Tibial nerve (tissue), 4 donors: ENCODE measurements at regions not wholly inside any gene's neighbourhood (a gene's known extent, or its start where the extent isn't known, plus 50 kb on each side); places are given as distances from the start of the nearest gene placed in this dataset.
A peak's percentile ranks its signal among the peaks of the same experiment; 100 is the strongest.
"Not testable (repeated sequence)": the region's sequence is repeated elsewhere in the genome, so short reads cannot be mapped to it uniquely, and the experiment has no call there.

Source experiments
- DNase-seq, 2 donors: peaks; one replicate each; pipeline ENCODE4 v3.0.0-alpha.2; 2019; ENCODE audit warnings: low spot score in 2 of 2
- H3K27ac ChIP-seq, 4 donors: fragments of 200-600 bp; sonication (generic) in 3 of 4; one replicate each; pipeline ENCODE4 v1.5.1; 2017 to 2019; ENCODE audit warnings: mild to moderate bottlenecking in 1 of 4
- H3K27me3 ChIP-seq, 2 donors: fragments of 200-600 bp; sonication (generic) in 1 of 2; one replicate each; pipeline versions ENCODE4 v1.5.1 to v1.6.0; 2017 to 2019
- H3K36me3 ChIP-seq, 3 donors: fragments of 200-600 bp; sonication (generic); one replicate each; pipeline ENCODE4 v1.5.1; 2018 to 2019
- H3K4me1 ChIP-seq, 4 donors: fragments of 200-600 bp; sonication (generic) in 3 of 4; one replicate each; pipeline ENCODE4 v1.5.1; 2017 to 2019
- H3K4me3 ChIP-seq, 4 donors: fragments of 200-600 bp; sonication (generic) in 3 of 4; one replicate each; pipeline ENCODE4 v1.5.1; 2017 to 2019; ENCODE audit warnings: mild to moderate bottlenecking in 1 of 4, moderate library complexity in 1 of 4
- H3K9me3 ChIP-seq, 4 donors: fragments of 200-600 bp; sonication (generic) in 3 of 4; one replicate each; pipeline ENCODE4 v1.5.1; 2017 to 2019
- CTCF ChIP-seq, 5 experiments: fragments of 200-600 bp in 3 of 5; fragments of 450-650 bp in 2 of 5; sonication (generic) in 3 of 5; IDR thresholded peaks; one replicate each; pipeline ENCODE4 v1.5.1; 2016 to 2019; ENCODE audit warnings: antibody characterized with exemption in 5 of 5, mild to moderate bottlenecking in 3 of 5, moderate library complexity in 2 of 5
- EP300 ChIP-seq, 2 donors: sonication (generic); formaldehyde crosslinking; IDR thresholded peaks; one replicate each; pipeline ENCODE4 v1.6.1; 2017; ENCODE audit warnings: antibody characterized with exemption in 2 of 2, mild to moderate bottlenecking in 1 of 2
- POLR2A ChIP-seq, 2 donors: fragments of 450-650 bp; IDR thresholded peaks; one replicate each; pipeline ENCODE4 v1.6.1; 2017; ENCODE audit warnings: antibody characterized with exemption in 2 of 2, mild to moderate bottlenecking in 2 of 2, moderate library complexity in 2 of 2
- WGBS, 2 donors: methylation state at CpG; one replicate each; pipeline ENCODE4 v1.1.5; 2018; 5-methylcytosine and 5-hydroxymethylcytosine counted together

- H3K27ac ChIP-seq = no peak overlapping the region
- DNase-seq = no peak
- H3K27me3 ChIP-seq = no peaks in the 10 kb centered on the region
- no peaks in the 10 kb centered on the region for H3K9me3 ChIP-seq
- H3K4me3 ChIP-seq = no peak overlapping the region
- TF ChIP-seq POLR2A (IDR thresholded peaks at IDR 0.05) = no peak
- no peaks in the 10 kb centered on the region for H3K4me1 ChIP-seq
- WGBS, 2 donors = 0% methylated on average over 1 of the region's 1 CpG
- no peaks in the 10 kb centered on the region for H3K36me3 ChIP-seq
Measured at GRCh38 chr1:94769551-94769950, 50.6 kb upstream of the SLC44A3 start.

- Histone ChIP-seq H3K27me3 (no peaks in the 10 kb centered on the region), H3K36me3 (no peaks in the 10 kb centered on the region), H3K4me1 (no peaks in the 10 kb centered on the region), H3K27ac (no peak overlapping the region), H3K4me3 (no peak overlapping the region), H3K9me3 (no peaks in the 10 kb centered on the region)
- WGBS, 2 donors = 79 to 80% methylated on average over 4 of the region's 4 CpGs
- DNase-seq = no peak
- TF ChIP-seq EP300 (IDR thresholded peaks at IDR 0.05) (no peak), POLR2A (IDR thresholded peaks at IDR 0.05) (no peak), CTCF (IDR thresholded peaks at IDR 0.05) (no peak)
Measured at GRCh38 chr1:94768036-94768435, 52.1 kb upstream of the SLC44A3 start.

GRCh38 chr1:94765958-94766357 is 54.2 kb upstream of the SLC44A3 start:
- H3K4me3 ChIP-seq = no peak overlapping the region
- H3K9me3 ChIP-seq = no peaks in the 10 kb centered on the region
- H3K27me3 ChIP-seq = no peaks in the 10 kb centered on the region
- no peak for TF ChIP-seq POLR2A (IDR thresholded peaks at IDR 0.05)
- no peak for TF ChIP-seq CTCF (IDR thresholded peaks at IDR 0.05)
- no peak for TF ChIP-seq EP300 (IDR thresholded peaks at IDR 0.05)
- no peaks in the 10 kb centered on the region for H3K4me1 ChIP-seq
- no peak overlapping the region for H3K27ac ChIP-seq
- WGBS, 2 donors = 93 to 96% methylated on average over 3 of the region's 3 CpGs
- H3K36me3 ChIP-seq = no peaks in the 10 kb centered on the region
- no peak for DNase-seq

GRCh38 chr1:94759188-94759587 is 61.0 kb upstream of the SLC44A3 start:
- Histone ChIP-seq H3K4me3 (no peak overlapping the region), H3K4me1 (peaks cover 0 to 35% (median 8%) of the 10 kb centered on the region in 4 donors), H3K27me3 (no peaks in the 10 kb centered on the region), H3K27ac (no peak overlapping the region), H3K9me3 (no peaks in the 10 kb centered on the region), H3K36me3 (no peaks in the 10 kb centered on the region)
- TF ChIP-seq EP300 (IDR thresholded peaks at IDR 0.05) (no peak), CTCF (IDR thresholded peaks at IDR 0.05) (no peak), POLR2A (IDR thresholded peaks at IDR 0.05) (no peak)
- no peak for DNase-seq

GRCh38 chr1:94757931-94758330 is 62.2 kb upstream of the SLC44A3 start:
- WGBS, 2 donors = 19 to 27% methylated on average over 6 to 7 of the region's 7 CpGs
- peak overlapping the region in 2 of 4 donors; percentile 47 to 59 for H3K27ac ChIP-seq
- TF ChIP-seq POLR2A (IDR thresholded peaks at IDR 0.05) = no peak
- TF ChIP-seq CTCF (IDR thresholded peaks at IDR 0.05) = no peak
- TF ChIP-seq EP300 (IDR thresholded peaks at IDR 0.05) = peak in 1 of 2 donors; percentile 30
- H3K4me1 ChIP-seq = peaks cover 0 to 46% (median 10%) of the 10 kb centered on the region in 4 donors
- no peak overlapping the region for H3K4me3 ChIP-seq
- no peaks in the 10 kb centered on the region for H3K9me3 ChIP-seq
- DNase-seq = no peak
- H3K27me3 ChIP-seq = no peaks in the 10 kb centered on the region
- no peaks in the 10 kb centered on the region for H3K36me3 ChIP-seq

GRCh38 chr1:94755675-94756074 is 64.5 kb upstream of the SLC44A3 start:
- Histone ChIP-seq H3K4me1 (peaks cover 0 to 46% (median 10%) of the 10 kb centered on the region in 4 donors), H3K9me3 (no peaks in the 10 kb centered on the region), H3K36me3 (no peaks in the 10 kb centered on the region), H3K4me3 (no peak overlapping the region), H3K27ac (peak overlapping the region in 1 of 4 donors; percentile 48), H3K27me3 (no peaks in the 10 kb centered on the region)
- TF ChIP-seq POLR2A (IDR thresholded peaks at IDR 0.05) = no peak
- TF ChIP-seq EP300 (IDR thresholded peaks at IDR 0.05) = peak; percentile 40 to 87
- 50 to 57% methylated on average over 7 of the region's 7 CpGs for WGBS, 2 donors
- DNase-seq = peak in 1 of 2 donors; percentile 69

- 87% methylated on average over 3 of the region's 3 CpGs for WGBS, 2 donors
- not testable (repeated sequence) for H3K4me3 ChIP-seq, H3K9me3 ChIP-seq, H3K36me3 ChIP-seq, H3K27ac ChIP-seq, H3K27me3 ChIP-seq, DNase-seq
- H3K4me1 ChIP-seq = peaks cover 0 to 46% (median 10%) of the 10 kb centered on the region in 4 donors
Measured at GRCh38 chr1:94755016-94755415, 65.1 kb upstream of the SLC44A3 start.
